K562 (cell line): ENCODE measurements at regions not wholly inside any gene's neighbourhood (a gene's known extent, or its start where the extent isn't known, plus 50 kb on each side); places are given as distances from the start of the nearest gene placed in this dataset.

Experiments
- ATAC-seq: fragments of 200-7000 bp; cut with Tn5 transposase; 3 replicates; pipeline ENCODE4 v1.9.1; 2020; ENCODE audit warnings: moderate library complexity
- BruUV-seq: library from RNA; stranded (reverse); fragments of 400-500 nt; replicated peaks from 2 replicates; lab custom pipeline; 2021; lab: Mats Ljungman, UMichigan
- CTCF ChIA-PET: fragments of 300-600 bp; formaldehyde crosslinking; extraction: SDS; loops from one replicate; lab custom pipeline; 2021; ENCODE audit warnings: low intra/inter-chr PET ratio; lab: Yijun Ruan, JAX
- POLR2A ChIA-PET: fragments of 300-600, 350-650 bp; sonication (Branson Sonifier 250); formaldehyde crosslinking; extraction: SDS; loops from one replicate; lab custom pipeline; 2021; ENCODE audit warnings: antibody characterized with exemption, inconsistent platforms; lab: Yijun Ruan, JAX
- DNase-seq, 4 experiments: peaks; one replicate each; pipeline versions ENCODE4 v3.0.0 to v3.0.0-alpha.2; 2011 to 2018; ENCODE audit warnings: low spot score in 3 of 4, mixed read lengths in 3 of 4; ENCODE audit errors: extremely low read depth in 1 of 4
- FAIRE-seq: peaks from 2 replicates; lab custom pipeline; 2011; peaks lifted over from hg19 to GRCh38; lab: Jason Lieb, UNC
- H2AFZ ChIP-seq: 2 replicates; pipeline ENCODE4 v1.6.0; 2011; ENCODE audit warnings: low read depth, low read length, control low read depth, inconsistent platforms
- H3K27ac ChIP-seq: fragments of 200-600 bp; 3 replicates; pipeline ENCODE4 v1.8.0; 2011; ENCODE audit warnings: low read depth, mild to moderate bottlenecking, control low read depth, inconsistent platforms, low read length, moderate library complexity, mixed read lengths; ENCODE audit errors: extremely low read depth
- H3K27me3 ChIP-seq, 2 experiments: fragments of 300-600 bp in 1 of 2; 2 replicates in 1 of 2; 3 replicates in 1 of 2; pipeline versions ENCODE4 v1.6.0 to v1.8.0; 2011; ENCODE audit warnings: inconsistent platforms in 2 of 2, low read length in 2 of 2, mild to moderate bottlenecking in 1 of 2, mixed read lengths in 1 of 2, moderate library complexity in 1 of 2; ENCODE audit not compliant: control insufficient read depth in 2 of 2, insufficient read depth in 2 of 2
- H3K36me3 ChIP-seq: fragments of 300-600 bp; 3 replicates; pipeline ENCODE4 v1.8.0; 2011; ENCODE audit warnings: mild to moderate bottlenecking, low read length, inconsistent platforms; ENCODE audit not compliant: control insufficient read depth, insufficient read depth
- H3K4me1 ChIP-seq, 2 experiments: fragments of 200-600 bp in 1 of 2; replicated peaks in 1 of 2; 2 replicates in 1 of 2; 3 replicates in 1 of 2; pipeline versions ENCODE4 v1.5.1 to v1.8.0; 2011; ENCODE audit warnings: inconsistent platforms in 2 of 2, low read length in 2 of 2, mild to moderate bottlenecking in 1 of 2, mixed read lengths in 1 of 2, moderate library complexity in 1 of 2; ENCODE audit not compliant: control insufficient read depth in 2 of 2, insufficient read depth in 2 of 2
- H3K4me2 ChIP-seq: 2 replicates; pipeline ENCODE4 v1.6.1; 2011; ENCODE audit warnings: low read length, control low read depth, inconsistent platforms, mixed read lengths; ENCODE audit not compliant: insufficient read depth
- H3K4me3 ChIP-seq: fragments of 200-600 bp; sonication (generic), shearing (Covaris generic); 2 replicates; pipeline ENCODE4 v1.5.1; 2016; ENCODE audit warnings: control low read depth, inconsistent platforms
- H3K79me2 ChIP-seq: fragments of 200-600 bp; 3 replicates; pipeline ENCODE4 v1.8.0; 2011; ENCODE audit warnings: low read length, inconsistent platforms; ENCODE audit not compliant: control insufficient read depth, insufficient read depth
- H3K9ac ChIP-seq, 2 experiments: 2 replicates each; pipeline versions ENCODE4 v1.6.0 to v1.6.1; 2011; ENCODE audit warnings: low read depth in 2 of 2, low read length in 2 of 2, control low read depth in 1 of 2, inconsistent platforms in 1 of 2, mild to moderate bottlenecking in 1 of 2, mixed read lengths in 1 of 2; ENCODE audit not compliant: insufficient read depth in 1 of 2
- H3K9me1 ChIP-seq: one replicate; pipeline ENCODE4 v1.6.0; 2011; ENCODE audit warnings: inconsistent platforms, mild to moderate bottlenecking, low read length, moderate library complexity; ENCODE audit not compliant: control insufficient read depth, insufficient read depth
- H3K9me3 ChIP-seq: replicated peaks from 2 replicates; pipeline ENCODE4 v1.5.1; 2011; ENCODE audit warnings: low read depth, low read length, inconsistent platforms; ENCODE audit not compliant: control insufficient read depth, insufficient read depth
- H4K20me1 ChIP-seq: replicated peaks from 2 replicates; pipeline ENCODE4 v1.6.1; 2011; ENCODE audit warnings: low read length, inconsistent platforms, mixed read lengths; ENCODE audit not compliant: control insufficient read depth, insufficient read depth
- ADNP ChIP-seq: fragments of 200-800 bp; sonication (Bioruptor generic); IDR thresholded peaks from 2 replicates; pipeline ENCODE4 v1.6.1; 2016; ENCODE audit warnings: missing genetic modification characterization, missing compliant biosample characterization
- ARID2 ChIP-seq: fragments of 450-650 bp; IDR thresholded peaks from 2 replicates; pipeline ENCODE4 v1.6.1; 2017; ENCODE audit warnings: antibody characterized with exemption, mild to moderate bottlenecking
- BHLHE40 ChIP-seq: IDR thresholded peaks from 2 replicates; pipeline ENCODE4 v1.6.1; 2011; ENCODE audit warnings: low read length, improper control_type of control experiment
- C11orf30 ChIP-seq: fragments of 450-650 bp; IDR thresholded peaks from 2 replicates; pipeline ENCODE4 v1.6.1; 2016; ENCODE audit warnings: low read depth, mild to moderate bottlenecking
- MAFG ChIP-seq: fragments of 450-650 bp; conservative IDR thresholded peaks from 2 replicates; pipeline ENCODE4 v1.6.1; 2016; ENCODE audit warnings: missing genetic modification characterization, missing compliant biosample characterization
- NR2C2 ChIP-seq, 2 experiments: fragments of 200-800 bp in 1 of 2; sonication (Bioruptor generic) in 1 of 2; sonication (generic) in 1 of 2; formaldehyde crosslinking in 1 of 2; IDR thresholded peaks; 2 replicates each; pipeline versions ENCODE4 v1.6.1 to v1.8.0; 2016 to 2022; ENCODE audit warnings: mild to moderate bottlenecking in 1 of 2, missing compliant biosample characterization in 1 of 2, missing genetic modification characterization in 1 of 2, missing genetic modification reagents in 1 of 2
- ZBTB8A ChIP-seq: fragments of 450-650 bp; IDR thresholded peaks from 2 replicates; pipeline ENCODE4 v1.6.1; 2018; ENCODE audit warnings: mild to moderate bottlenecking, moderate library complexity; ENCODE audit not compliant: partially characterized antibody
- ZNF316 ChIP-seq: fragments of 450-650 bp; IDR thresholded peaks from 2 replicates; pipeline ENCODE4 v1.6.1; 2016
- ZNF347 ChIP-seq: fragments of 450-650 bp; formaldehyde crosslinking; IDR thresholded peaks from 2 replicates; pipeline ENCODE4 v1.4.0; 2020; ENCODE audit warnings: low read depth, mild to moderate bottlenecking, moderate library complexity
- WGBS: fragments of 100-300 bp; shearing (Covaris generic); methylation state at CpG from one replicate; pipeline ENCODE4 v1.1.6; 2016; ENCODE audit warnings: low coverage, mixed read lengths; ENCODE audit not compliant: insufficient coverage; ENCODE audit errors: missing lambda C conversion rate; 5-methylcytosine and 5-hydroxymethylcytosine counted together
- in situ Hi-C: fragments of 300-500 bp; cut with MboI; formaldehyde crosslinking; loops from 4 replicates; pipeline ENCODE4 v1.15.0; 2018; ENCODE audit warnings: inconsistent platforms, mixed read lengths
- intact Hi-C: fragments of 100-400 bp; cut with micrococcal nuclease; formaldehyde crosslinking; loops from 2 replicates; pipeline ENCODE4 v1.14.2; 2022
- TF ChIP-seq, protein P1 (sequence below): sonication (generic); formaldehyde crosslinking; IDR thresholded peaks from 2 replicates; pipeline ENCODE4 v1.8.0; 2022; ENCODE audit warnings: mild to moderate bottlenecking, missing genetic modification reagents

GRCh38 chr5:135124128-135124527 lies 90.1 kb upstream of the PITX1 start:
- Histone ChIP-seq H3K27ac (no peak overlapping the region), H3K27me3 (no peaks in the 10 kb centered on the region), H3K9me1 (no peaks in the 10 kb centered on the region), H3K9me3 (no peaks in the 10 kb centered on the region), H3K4me2 (no peak overlapping the region), H2AFZ (no peak overlapping the region), H3K9ac (peak overlapping the region in 1 of 2 experiments; percentile 53; a peak in 1 of 4 replicates), H4K20me1 (no peaks in the 10 kb centered on the region), H3K4me1 (peaks cover 7 to 26% of the 10 kb centered on the region in 2 experiments; a peak in 4 of 5 replicates), H3K4me3 (no peak overlapping the region), H3K79me2 (no peaks in the 10 kb centered on the region), H3K36me3 (no peaks in the 10 kb centered on the region)
- in situ Hi-C loops = no loop called here
- CTCF ChIA-PET = no interaction called here
- intact Hi-C loops = no loop called here
- peak; percentile 11 for FAIRE-seq
- no peak for ATAC-seq
- 34% methylated on average over 4 of the region's 4 CpGs for WGBS
- DNase-seq = no peak
- TF ChIP-seq ZNF347 (CRISPR knock-in tag) = no peak
- TF ChIP-seq, all 486 proteins: peak for 0
- BruUV-seq = no TSS peak
- POLR2A ChIA-PET = interaction anchor here (0.5 to 2.0 kb wide), 5 partner anchors 10 to 359 kb away, joined by 3 to 8 read pairs (median 5); no protein-coding TSS in a partner anchor

DNA sequence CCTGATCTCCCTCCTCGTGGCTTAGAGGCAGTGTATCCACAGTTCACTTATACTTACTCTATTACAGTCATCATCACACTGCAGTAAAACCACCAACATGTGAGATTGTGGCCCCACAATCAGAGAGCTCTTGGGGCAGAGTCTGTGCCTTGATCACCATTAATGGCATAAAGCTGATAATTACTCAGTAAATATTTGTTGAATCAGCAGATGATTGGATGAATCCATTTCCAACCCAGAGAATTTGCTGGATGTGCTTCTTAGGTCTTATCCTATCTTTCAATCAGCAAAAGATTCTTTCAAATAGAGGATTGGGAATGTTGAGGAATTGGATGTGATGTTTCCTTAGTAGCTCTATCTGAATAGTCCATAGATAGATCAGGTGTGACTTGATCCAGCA lies 88.8 kb upstream of the PITX1 start:
- no peak for DNase-seq
- Histone ChIP-seq H3K4me2 (no peak overlapping the region), H3K27ac (no peak overlapping the region), H3K9me1 (no peaks in the 10 kb centered on the region), H4K20me1 (no peaks in the 10 kb centered on the region), H3K9me3 (no peaks in the 10 kb centered on the region), H3K4me1 (peaks cover 7 to 22% of the 10 kb centered on the region in 2 experiments; a peak in 4 of 5 replicates), H3K36me3 (no peaks in the 10 kb centered on the region), H3K27me3 (no peaks in the 10 kb centered on the region), H3K4me3 (no peak overlapping the region), H3K9ac (no peak overlapping the region), H2AFZ (no peak overlapping the region), H3K79me2 (no peaks in the 10 kb centered on the region)
- no peak for ATAC-seq
- intact Hi-C loops (no loop called here), in situ Hi-C loops (no loop called here)
- CTCF ChIA-PET = no interaction called here
- TF ChIP-seq MAFG (tag) (peak; percentile 32), ARID2 (no peak), ADNP (tag) (no peak), ZNF316 (peak; percentile 72), C11orf30 (peak; percentile 51; the same call in 1 of the 2 replicates), NR2C2 (CRISPR knock-in tag; IDR thresholded peaks at IDR 0.05) (no peak), NR2C2 (tag; IDR thresholded peaks at IDR 0.05) (no peak), ZBTB8A (no peak), BHLHE40 (no peak)
- TF ChIP-seq, protein P1, sequence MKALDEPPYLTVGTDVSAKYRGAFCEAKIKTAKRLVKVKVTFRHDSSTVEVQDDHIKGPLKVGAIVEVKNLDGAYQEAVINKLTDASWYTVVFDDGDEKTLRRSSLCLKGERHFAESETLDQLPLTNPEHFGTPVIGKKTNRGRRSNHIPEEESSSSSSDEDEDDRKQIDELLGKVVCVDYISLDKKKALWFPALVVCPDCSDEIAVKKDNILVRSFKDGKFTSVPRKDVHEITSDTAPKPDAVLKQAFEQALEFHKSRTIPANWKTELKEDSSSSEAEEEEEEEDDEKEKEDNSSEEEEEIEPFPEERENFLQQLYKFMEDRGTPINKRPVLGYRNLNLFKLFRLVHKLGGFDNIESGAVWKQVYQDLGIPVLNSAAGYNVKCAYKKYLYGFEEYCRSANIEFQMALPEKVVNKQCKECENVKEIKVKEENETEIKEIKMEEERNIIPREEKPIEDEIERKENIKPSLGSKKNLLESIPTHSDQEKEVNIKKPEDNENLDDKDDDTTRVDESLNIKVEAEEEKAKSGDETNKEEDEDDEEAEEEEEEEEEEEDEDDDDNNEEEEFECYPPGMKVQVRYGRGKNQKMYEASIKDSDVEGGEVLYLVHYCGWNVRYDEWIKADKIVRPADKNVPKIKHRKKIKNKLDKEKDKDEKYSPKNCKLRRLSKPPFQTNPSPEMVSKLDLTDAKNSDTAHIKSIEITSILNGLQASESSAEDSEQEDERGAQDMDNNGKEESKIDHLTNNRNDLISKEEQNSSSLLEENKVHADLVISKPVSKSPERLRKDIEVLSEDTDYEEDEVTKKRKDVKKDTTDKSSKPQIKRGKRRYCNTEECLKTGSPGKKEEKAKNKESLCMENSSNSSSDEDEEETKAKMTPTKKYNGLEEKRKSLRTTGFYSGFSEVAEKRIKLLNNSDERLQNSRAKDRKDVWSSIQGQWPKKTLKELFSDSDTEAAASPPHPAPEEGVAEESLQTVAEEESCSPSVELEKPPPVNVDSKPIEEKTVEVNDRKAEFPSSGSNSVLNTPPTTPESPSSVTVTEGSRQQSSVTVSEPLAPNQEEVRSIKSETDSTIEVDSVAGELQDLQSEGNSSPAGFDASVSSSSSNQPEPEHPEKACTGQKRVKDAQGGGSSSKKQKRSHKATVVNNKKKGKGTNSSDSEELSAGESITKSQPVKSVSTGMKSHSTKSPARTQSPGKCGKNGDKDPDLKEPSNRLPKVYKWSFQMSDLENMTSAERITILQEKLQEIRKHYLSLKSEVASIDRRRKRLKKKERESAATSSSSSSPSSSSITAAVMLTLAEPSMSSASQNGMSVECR = no peak
- no peak for FAIRE-seq
- BruUV-seq = no TSS peak
- 19% methylated on average over 1 of the region's 1 CpG for WGBS
- POLR2A ChIA-PET = interaction anchor here (2.0 kb wide), 1 partner anchor 8 kb away, joined by 7 read pairs; no protein-coding TSS in a partner anchor
